HG03175 (cell line): ENCODE measurements at regions not wholly inside any gene's neighbourhood (a gene's known extent, or its start where the extent isn't known, plus 50 kb on each side); places are given as distances from the start of the nearest gene placed in this dataset.

ENCODE experiments used
- ATAC-seq: cut with Tn5 transposase; IDR thresholded peaks from one replicate; pipeline ENCODE4 v1.9.1; 2021; ENCODE audit warnings: mild to moderate bottlenecking, moderate library complexity; ENCODE audit not compliant: unreplicated experiment

GRCh38 chr17:68749349-68750207 lies 148.4 kb upstream of the FAM20A start:
- no peak for ATAC-seq

- ATAC-seq: no peak
Measured at GRCh38 chr17:68748381-68748780, 147.2 kb upstream of the FAM20A start.

GRCh38 chr17:68740555-68741447 lies 139.6 kb upstream of the FAM20A start:
- no peak for ATAC-seq

GRCh38 chr17:68737761-68738443 lies 136.7 kb upstream of the FAM20A start:
- ATAC-seq: no peak

GRCh38 chr17:68734931-68735330 lies 133.8 kb upstream of the FAM20A start:
- ATAC-seq: no peak

GRCh38 chr17:68734187-68734900 lies 133.2 kb upstream of the FAM20A start:
- ATAC-seq: no peak

- no peak for ATAC-seq
Measured at GRCh38 chr17:68733241-68734176, 132.3 kb upstream of the FAM20A start.

- ATAC-seq: no peak
Measured at GRCh38 chr17:68732301-68732749, 131.2 kb upstream of the FAM20A start.

GRCh38 chr17:68731465-68731864 lies 130.3 kb upstream of the FAM20A start:
- ATAC-seq: no peak

GRCh38 chr17:68719431-68719830 lies 118.3 kb upstream of the FAM20A start:
- no peak for ATAC-seq

- no peak for ATAC-seq
Measured at GRCh38 chr17:68718926-68719325, 117.8 kb upstream of the FAM20A start.

GRCh38 chr17:68718465-68718864 lies 117.3 kb upstream of the FAM20A start:
- ATAC-seq: no peak

GRCh38 chr17:68714676-68715075 lies 113.5 kb upstream of the FAM20A start:
- no peak for ATAC-seq

- no peak for ATAC-seq
Measured at GRCh38 chr17:68711858-68712257, 110.7 kb upstream of the FAM20A start.

- no peak for ATAC-seq
Measured at GRCh38 chr17:68710976-68711375, 109.8 kb upstream of the FAM20A start.

- ATAC-seq: no peak
Measured at GRCh38 chr17:68710035-68710780, 109.0 kb upstream of the FAM20A start.

- ATAC-seq: no peak
Measured at GRCh38 chr17:68709461-68709860, 108.3 kb upstream of the FAM20A start.

- ATAC-seq: no peak
Measured at GRCh38 chr17:68707031-68707430, 105.9 kb upstream of the FAM20A start.
